ENCODE measurements at regions not wholly inside any gene's neighbourhood (a gene's known extent, or its start where the extent isn't known, plus 50 kb on each side); places are given as distances from the start of the nearest gene placed in this dataset.
"Not testable (repeated sequence)": the region's sequence is repeated elsewhere in the genome, so short reads cannot be mapped to it uniquely, and the experiment has no call there.

- Histone ChIP-seq H3K27ac (ENCODE audit: poor library complexity, severe bottlenecking) (no peak overlapping the region), H3K36me3 (ENCODE audit: low read depth) (no peaks in the 10 kb centered on the region), H3K27me3 (ENCODE audit: insufficient read depth, poor library complexity, severe bottlenecking) (no peaks in the 10 kb centered on the region), H3K4me3 (ENCODE audit: severe bottlenecking) (no peak overlapping the region), H3K9me3 (ENCODE audit: severe bottlenecking) (no peaks in the 10 kb centered on the region), H3K4me1 (ENCODE audit: insufficient read depth, poor library complexity, severe bottlenecking) (peaks cover 14% of the 10 kb centered on the region)
- TF ChIP-seq CTCF (IDR thresholded peaks at IDR 0.05; ENCODE audit: poor library complexity, severe bottlenecking) = no peak
- ATAC-seq (ENCODE audit: low read depth) = no peak
- DNase-seq (ENCODE audit: low spot score) = no peak
These were observed 127.8 kb downstream of the SLC38A4 start for GRCh38 chr12:46698003-46698402.

- no peaks in the 10 kb centered on the region for H3K4me1 ChIP-seq (ENCODE audit: insufficient read depth, poor library complexity, severe bottlenecking)
- TF ChIP-seq CTCF (IDR thresholded peaks at IDR 0.05; ENCODE audit: poor library complexity, severe bottlenecking) = no peak
These were observed 132.3 kb downstream of the SLC38A4 start for GRCh38 chr12:46693518-46693917.

GRCh38 chr12:46693034-46693433 is 132.8 kb downstream of the SLC38A4 start:
- H3K9me3 ChIP-seq (ENCODE audit: severe bottlenecking) = no peaks in the 10 kb centered on the region
- H3K4me3 ChIP-seq (ENCODE audit: severe bottlenecking) = no peak overlapping the region
- ATAC-seq (ENCODE audit: low read depth) = no peak
- H3K27me3 ChIP-seq (ENCODE audit: insufficient read depth, poor library complexity, severe bottlenecking) = no peaks in the 10 kb centered on the region
- H3K36me3 ChIP-seq (ENCODE audit: low read depth) = no peaks in the 10 kb centered on the region
- DNase-seq (ENCODE audit: low spot score) = no peak
- H3K4me1 ChIP-seq (ENCODE audit: insufficient read depth, poor library complexity, severe bottlenecking) = no peaks in the 10 kb centered on the region
- TF ChIP-seq CTCF (IDR thresholded peaks at IDR 0.05; ENCODE audit: poor library complexity, severe bottlenecking) = no peak
- no peak overlapping the region for H3K27ac ChIP-seq (ENCODE audit: poor library complexity, severe bottlenecking)

More at GRCh38 chr12:46693518-46693917, 132.3 kb downstream of the SLC38A4 start:
- no peak for ATAC-seq (ENCODE audit: low read depth)
- no peak for DNase-seq (ENCODE audit: low spot score)
- Histone ChIP-seq H3K27me3 (ENCODE audit: insufficient read depth, poor library complexity, severe bottlenecking) (no peaks in the 10 kb centered on the region), H3K9me3 (ENCODE audit: severe bottlenecking) (no peaks in the 10 kb centered on the region), H3K36me3 (ENCODE audit: low read depth) (no peaks in the 10 kb centered on the region), H3K4me3 (ENCODE audit: severe bottlenecking) (no peak overlapping the region), H3K27ac (ENCODE audit: poor library complexity, severe bottlenecking) (no peak overlapping the region)

GRCh38 chr12:46692606-46693005 is 133.2 kb downstream of the SLC38A4 start:
- no peak for ATAC-seq (ENCODE audit: low read depth)
- H3K27ac ChIP-seq (ENCODE audit: poor library complexity, severe bottlenecking) = no peak overlapping the region
- no peaks in the 10 kb centered on the region for H3K27me3 ChIP-seq (ENCODE audit: insufficient read depth, poor library complexity, severe bottlenecking)
- no peaks in the 10 kb centered on the region for H3K9me3 ChIP-seq (ENCODE audit: severe bottlenecking)
- no peak for DNase-seq (ENCODE audit: low spot score)
- TF ChIP-seq CTCF (IDR thresholded peaks at IDR 0.05; ENCODE audit: poor library complexity, severe bottlenecking) = no peak
- no peak overlapping the region for H3K4me3 ChIP-seq (ENCODE audit: severe bottlenecking)
- no peaks in the 10 kb centered on the region for H3K36me3 ChIP-seq (ENCODE audit: low read depth)
- no peaks in the 10 kb centered on the region for H3K4me1 ChIP-seq (ENCODE audit: insufficient read depth, poor library complexity, severe bottlenecking)

- Histone ChIP-seq H3K4me3 (ENCODE audit: severe bottlenecking) (no peak overlapping the region), H3K27ac (ENCODE audit: poor library complexity, severe bottlenecking) (no peak overlapping the region), H3K27me3 (ENCODE audit: insufficient read depth, poor library complexity, severe bottlenecking) (no peaks in the 10 kb centered on the region), H3K36me3 (ENCODE audit: low read depth) (no peaks in the 10 kb centered on the region), H3K9me3 (ENCODE audit: severe bottlenecking) (peaks cover 4% of the 10 kb centered on the region), H3K4me1 (ENCODE audit: insufficient read depth, poor library complexity, severe bottlenecking) (no peaks in the 10 kb centered on the region)
- TF ChIP-seq CTCF (IDR thresholded peaks at IDR 0.05; ENCODE audit: poor library complexity, severe bottlenecking) = no peak
- no peak for DNase-seq (ENCODE audit: low spot score)
- ATAC-seq (ENCODE audit: low read depth) = no peak
These were observed 139.4 kb downstream of the SLC38A4 start for GRCh38 chr12:46686267-46686942.

GRCh38 chr12:46684243-46684642 is 141.6 kb downstream of the SLC38A4 start:
- H3K4me3 ChIP-seq (ENCODE audit: severe bottlenecking); H3K9me3 ChIP-seq (ENCODE audit: severe bottlenecking); DNase-seq (ENCODE audit: low spot score); H3K27ac ChIP-seq (ENCODE audit: poor library complexity, severe bottlenecking); H3K36me3 ChIP-seq (ENCODE audit: low read depth); H3K27me3 ChIP-seq (ENCODE audit: insufficient read depth, poor library complexity, severe bottlenecking); ATAC-seq (ENCODE audit: low read depth): not testable (repeated sequence)
- H3K4me1 ChIP-seq (ENCODE audit: insufficient read depth, poor library complexity, severe bottlenecking) = peaks cover 11% of the 10 kb centered on the region

Measured in RWPE2 (cell line).